H1 (cell line): ENCODE measurements at regions not wholly inside any gene's neighbourhood (a gene's known extent, or its start where the extent isn't known, plus 50 kb on each side); places are given as distances from the start of the nearest gene placed in this dataset.

ENCODE experiments used
- EGR1 ChIP-seq: IDR thresholded peaks from 2 replicates; pipeline ENCODE4 v1.6.1; 2011; ENCODE audit warnings: low read depth, low read length, borderline replicate concordance
- GABPA ChIP-seq: IDR thresholded peaks from 2 replicates; pipeline ENCODE4 v1.6.1; 2011; ENCODE audit warnings: mild to moderate bottlenecking, low read length, moderate library complexity, borderline replicate concordance; ENCODE audit not compliant: insufficient read depth
- TAF1 ChIP-seq: IDR thresholded peaks from 2 replicates; pipeline ENCODE4 v1.6.1; 2011; ENCODE audit warnings: mild to moderate bottlenecking, low read depth, low read length
- TEAD4 ChIP-seq: IDR thresholded peaks from 2 replicates; pipeline ENCODE4 v1.6.1; 2012; ENCODE audit warnings: low read depth, low read length, inconsistent platforms, mixed read lengths

DNA sequence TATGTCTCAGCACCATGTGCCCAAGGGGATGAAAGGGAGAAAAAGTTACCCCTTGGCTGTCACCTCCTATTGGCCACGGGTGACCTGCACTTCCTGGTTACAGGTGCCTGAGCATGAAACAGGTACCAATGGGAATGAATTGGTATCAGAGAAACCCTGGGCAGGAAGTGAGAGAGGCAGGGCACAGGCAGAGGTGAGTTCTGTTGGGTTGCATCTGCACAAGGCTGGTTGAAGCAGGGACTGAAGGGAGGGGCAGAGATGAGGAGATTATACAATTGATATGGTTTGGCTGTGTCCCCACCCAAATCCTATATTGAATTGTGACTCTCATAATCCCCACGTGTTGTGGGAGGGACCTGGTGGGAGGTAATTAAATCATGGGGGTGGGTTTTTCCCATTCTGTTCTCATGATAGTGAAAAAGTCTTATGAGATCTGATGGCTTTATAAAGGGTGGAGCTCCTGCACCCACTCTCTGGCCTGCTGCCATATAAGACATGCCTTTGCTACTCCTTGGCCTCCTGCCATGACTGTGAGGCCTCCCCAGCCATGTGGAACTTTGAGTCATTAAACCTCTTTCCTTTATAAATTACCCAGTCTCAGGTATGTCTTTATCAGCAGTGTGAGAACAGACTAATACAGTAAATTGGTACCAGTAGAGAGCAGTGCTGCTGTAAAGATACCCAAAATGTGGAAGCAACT lies 291.8 kb downstream of the LRFN2 start (continued):
- TF ChIP-seq TAF1 (no peak), TEAD4 (no peak), EGR1 (no peak), GABPA (no peak)
